ENCODE measurements at regions not wholly inside any gene's neighbourhood (a gene's known extent, or its start where the extent isn't known, plus 50 kb on each side); places are given as distances from the start of the nearest gene placed in this dataset.

GRCh38 chr6:88472851-88473525, 306.8 kb upstream of the CNR1 start:
- Histone ChIP-seq H2AFZ (ENCODE audit: low read depth, low read length) (no peak overlapping the region), H4K20me1 (ENCODE audit: insufficient read depth, low read length) (no peaks in the 10 kb centered on the region), H3K4me2 (ENCODE audit: insufficient read depth, low read length) (no peak overlapping the region), H3K79me2 (ENCODE audit: insufficient read depth, low read length) (no peaks in the 10 kb centered on the region), H3K36me3 (ENCODE audit: insufficient read depth, low read length) (no peaks in the 10 kb centered on the region), H3K4me3 (ENCODE audit: low read depth in 1 of 2, low read length in 2 of 2) (no peak overlapping the region), H3K9me3 (ENCODE audit: insufficient read depth, low read length, severe bottlenecking) (peaks cover 4% of the 10 kb centered on the region), H3K27ac (ENCODE audit: low read length) (no peak overlapping the region), H3K4me1 (ENCODE audit: insufficient read depth, low read length) (no peaks in the 10 kb centered on the region), H3K27me3 (ENCODE audit: insufficient read depth, low read length, poor library complexity) (no peaks in the 10 kb centered on the region), H3K9ac (ENCODE audit: low read depth, low read length) (no peak overlapping the region)
- no peak for TF ChIP-seq EZH2 (IDR thresholded peaks at IDR 0.05; ENCODE audit: borderline replicate concordance, low read depth, low read length, severe bottlenecking)
- TF ChIP-seq CTCF (IDR thresholded peaks at IDR 0.05; ENCODE audit: borderline replicate concordance, extremely low read depth, low read length, poor library complexity, severe bottlenecking), result no peak
- ATAC-seq (ENCODE audit: insufficient read depth, low read depth) (no peak), DNase-seq (no peak)

- TF ChIP-seq EZH2 (IDR thresholded peaks at IDR 0.05; ENCODE audit: borderline replicate concordance, low read depth, low read length, severe bottlenecking) (no peak), CTCF (IDR thresholded peaks at IDR 0.05; ENCODE audit: borderline replicate concordance, extremely low read depth, low read length, poor library complexity, severe bottlenecking) (no peak)
- H3K9ac ChIP-seq (ENCODE audit: low read depth, low read length), result no peak overlapping the region
- no peak for DNase-seq
- H2AFZ ChIP-seq (ENCODE audit: low read depth, low read length), result no peak overlapping the region
- no peaks in the 10 kb centered on the region for H3K4me1 ChIP-seq (ENCODE audit: insufficient read depth, low read length)
- no peak for ATAC-seq (ENCODE audit: insufficient read depth, low read depth)
- no peaks in the 10 kb centered on the region for H4K20me1 ChIP-seq (ENCODE audit: insufficient read depth, low read length)
- no peak overlapping the region for H3K4me3 ChIP-seq (ENCODE audit: low read depth in 1 of 2, low read length in 2 of 2)
- H3K27me3 ChIP-seq (ENCODE audit: insufficient read depth, low read length, poor library complexity), result no peaks in the 10 kb centered on the region
- no peaks in the 10 kb centered on the region for H3K9me3 ChIP-seq (ENCODE audit: insufficient read depth, low read length, severe bottlenecking)
- H3K79me2 ChIP-seq (ENCODE audit: insufficient read depth, low read length), result no peaks in the 10 kb centered on the region
- H3K4me2 ChIP-seq (ENCODE audit: insufficient read depth, low read length), result no peak overlapping the region
- H3K36me3 ChIP-seq (ENCODE audit: insufficient read depth, low read length), result no peaks in the 10 kb centered on the region
- H3K27ac ChIP-seq (ENCODE audit: low read length), result no peak overlapping the region
Measured at GRCh38 chr6:88459643-88460042, 293.5 kb upstream of the CNR1 start.

- no peaks in the 10 kb centered on the region for H3K36me3 ChIP-seq (ENCODE audit: insufficient read depth, low read length)
- no peak overlapping the region for H3K27ac ChIP-seq (ENCODE audit: low read length)
- no peaks in the 10 kb centered on the region for H3K79me2 ChIP-seq (ENCODE audit: insufficient read depth, low read length)
- H3K9me3 ChIP-seq (ENCODE audit: insufficient read depth, low read length, severe bottlenecking), result no peaks in the 10 kb centered on the region
- no peak overlapping the region for H3K4me2 ChIP-seq (ENCODE audit: insufficient read depth, low read length)
- DNase-seq (no peak), ATAC-seq (ENCODE audit: insufficient read depth, low read depth) (no peak)
- no peak overlapping the region for H3K4me3 ChIP-seq (ENCODE audit: low read depth in 1 of 2, low read length in 2 of 2)
- TF ChIP-seq CTCF (IDR thresholded peaks at IDR 0.05; ENCODE audit: borderline replicate concordance, extremely low read depth, low read length, poor library complexity, severe bottlenecking), result no peak
- no peak for TF ChIP-seq EZH2 (IDR thresholded peaks at IDR 0.05; ENCODE audit: borderline replicate concordance, low read depth, low read length, severe bottlenecking)
- H3K4me1 ChIP-seq (ENCODE audit: insufficient read depth, low read length), result no peaks in the 10 kb centered on the region
- no peak overlapping the region for H3K9ac ChIP-seq (ENCODE audit: low read depth, low read length)
- no peaks in the 10 kb centered on the region for H3K27me3 ChIP-seq (ENCODE audit: insufficient read depth, low read length, poor library complexity)
- no peak overlapping the region for H2AFZ ChIP-seq (ENCODE audit: low read depth, low read length)
- H4K20me1 ChIP-seq (ENCODE audit: insufficient read depth, low read length), result no peaks in the 10 kb centered on the region
Measured at GRCh38 chr6:88459189-88459588, 293.0 kb upstream of the CNR1 start.

Measured in DND-41 (cell line).